GM23338 (cell line): ENCODE measurements at regions not wholly inside any gene's neighbourhood (a gene's known extent, or its start where the extent isn't known, plus 50 kb on each side); places are given as distances from the start of the nearest gene placed in this dataset.
A peak's percentile ranks its signal among the peaks of the same experiment; 100 is the strongest.

ENCODE experiments used
- ATAC-seq: fragments of 200-7000 bp; cut with Tn5 transposase; 3 replicates; pipeline ENCODE4 v1.9.1; 2020
- DNase-seq: peaks from one replicate; pipeline ENCODE4 v3.0.0-alpha.2; 2015; ENCODE audit warnings: low spot score
- H2AFZ ChIP-seq: fragments of 200-600 bp; sonication (generic); 2 replicates; pipeline ENCODE4 v1.8.0; 2016; ENCODE audit warnings: antibody characterized with exemption, mild to moderate bottlenecking, moderate library complexity
- H3F3A ChIP-seq: fragments of 200-600 bp; sonication (generic); replicated peaks from 2 replicates; pipeline ENCODE4 v1.8.0; 2017; ENCODE audit warnings: antibody characterized with exemption, mixed run types, low read depth
- H3K27ac ChIP-seq: fragments of 200-600 bp; sonication (generic); 2 replicates; pipeline ENCODE4 v1.6.1; 2016; ENCODE audit warnings: low read depth
- H3K27me3 ChIP-seq: fragments of 200-600 bp; sonication (generic); 2 replicates; pipeline ENCODE4 v1.8.0; 2016; ENCODE audit warnings: mild to moderate bottlenecking, mixed run types, moderate library complexity; ENCODE audit not compliant: insufficient read depth
- H3K36me3 ChIP-seq: fragments of 200-600 bp; sonication (generic); 2 replicates; pipeline ENCODE4 v1.8.0; 2016; ENCODE audit warnings: mild to moderate bottlenecking; ENCODE audit not compliant: insufficient read depth
- H3K4me1 ChIP-seq: fragments of 200-600 bp; sonication (generic); 2 replicates; pipeline ENCODE4 v1.8.0; 2016; ENCODE audit warnings: mild to moderate bottlenecking, moderate library complexity; ENCODE audit not compliant: insufficient read depth
- H3K4me2 ChIP-seq: fragments of 200-600 bp; sonication (generic); 2 replicates; pipeline ENCODE4 v1.7.1; 2017; ENCODE audit warnings: mixed run types
- H3K4me3 ChIP-seq: fragments of 200-600 bp; sonication (generic); 2 replicates; pipeline ENCODE4 v1.6.1; 2016; ENCODE audit warnings: mixed run types
- H3K79me2 ChIP-seq: fragments of 200-600 bp; sonication (generic); replicated peaks from 2 replicates; pipeline ENCODE4 v1.8.0; 2017; ENCODE audit warnings: mild to moderate bottlenecking; ENCODE audit not compliant: insufficient read depth
- H3K9me2 ChIP-seq: fragments of 200-600 bp; sonication (generic); 2 replicates; pipeline ENCODE4 v1.8.0; 2017; ENCODE audit not compliant: insufficient read depth
- H4K20me1 ChIP-seq: fragments of 200-600 bp; sonication (generic); replicated peaks from 2 replicates; pipeline ENCODE4 v1.8.0; 2017; ENCODE audit warnings: mild to moderate bottlenecking; ENCODE audit not compliant: insufficient read depth
- H3K27ac Mint-ChIP-seq: 2 replicates; pipeline ENCODE4 v1.8.0; 2020; ENCODE audit warnings: inconsistent platforms, mild to moderate bottlenecking, moderate library complexity, mixed read lengths
- H3K27me3 Mint-ChIP-seq: 3 replicates; pipeline ENCODE4 v1.8.0; 2022; ENCODE audit warnings: low read depth, mild to moderate bottlenecking, moderate library complexity, mixed read lengths, inconsistent platforms; ENCODE audit not compliant: insufficient read depth, poor library complexity
- H3K36me3 Mint-ChIP-seq: 3 replicates; pipeline ENCODE4 v1.8.0; 2021; ENCODE audit warnings: low read depth, mild to moderate bottlenecking, inconsistent platforms, moderate library complexity, mixed read lengths
- H3K4me1 Mint-ChIP-seq: 3 replicates; pipeline ENCODE4 v1.8.0; 2020; ENCODE audit warnings: mild to moderate bottlenecking, inconsistent platforms, mixed read lengths
- H3K4me3 Mint-ChIP-seq: 3 replicates; pipeline ENCODE4 v1.8.0; 2021; ENCODE audit warnings: moderate library complexity, mild to moderate bottlenecking, inconsistent platforms, mixed read lengths
- H3K9me3 Mint-ChIP-seq: 3 replicates; pipeline ENCODE4 v1.8.0; 2020; ENCODE audit warnings: moderate library complexity, mild to moderate bottlenecking, inconsistent platforms, mixed read lengths
- CREB1 ChIP-seq: fragments of 250-450 bp; sonication (Bioruptor Pico); IDR thresholded peaks from 2 replicates; pipeline ENCODE4 v1.5.0; 2020; ENCODE audit warnings: low read depth, mild to moderate bottlenecking, moderate library complexity
- CTCF ChIP-seq, 2 experiments: fragments of 200-600 bp in 1 of 2; sonication (generic) in 1 of 2; conservative IDR thresholded peaks; 2 replicates each; pipeline versions ENCODE4 v1.5.1 to v1.6.1; 2016 to 2017; ENCODE audit warnings: antibody characterized with exemption in 2 of 2, low read depth in 2 of 2, mild to moderate bottlenecking in 2 of 2, moderate library complexity in 1 of 2
- ETS1 ChIP-seq: IDR thresholded peaks from 2 replicates; pipeline ENCODE4 v1.6.1; 2016; ENCODE audit warnings: antibody characterized with exemption
- EZH2 ChIP-seq: fragments of 200-600 bp; sonication (generic); IDR thresholded peaks from one replicate; pipeline ENCODE4 v1.8.0; 2017; ENCODE audit warnings: antibody characterized with exemption, mild to moderate bottlenecking, low read depth; ENCODE audit not compliant: unreplicated experiment
- EZH2phosphoT487 ChIP-seq: fragments of 200-600 bp; sonication (generic); IDR thresholded peaks from one replicate; pipeline ENCODE4 v1.8.1; 2018; ENCODE audit warnings: antibody characterized with exemption; ENCODE audit not compliant: unreplicated experiment
- JUNB ChIP-seq: IDR thresholded peaks from one replicate; pipeline ENCODE4 v1.6.1; 2016; ENCODE audit warnings: antibody characterized with exemption; ENCODE audit not compliant: unreplicated experiment
- NANOG ChIP-seq: IDR thresholded peaks from 2 replicates; pipeline ENCODE4 v1.6.1; 2016; ENCODE audit warnings: antibody characterized with exemption, borderline replicate concordance
- POLR2AphosphoS5 ChIP-seq: IDR thresholded peaks from 2 replicates; pipeline ENCODE4 v1.6.1; 2016; ENCODE audit warnings: antibody characterized with exemption, low read depth
- REST ChIP-seq: IDR thresholded peaks from one replicate; pipeline ENCODE4 v1.6.1; 2018; ENCODE audit warnings: antibody characterized with exemption; ENCODE audit not compliant: unreplicated experiment
- STAT1 ChIP-seq: IDR thresholded peaks from one replicate; pipeline ENCODE4 v1.6.1; 2016; ENCODE audit warnings: antibody characterized with exemption; ENCODE audit not compliant: unreplicated experiment
- ZNF114 ChIP-seq: fragments of 250-450 bp; sonication (Bioruptor Pico); IDR thresholded peaks from 2 replicates; pipeline ENCODE4 v1.5.0; 2020; ENCODE audit warnings: mild to moderate bottlenecking, moderate library complexity
- ZNF331 ChIP-seq: fragments of 250-450 bp; sonication (Bioruptor Pico); IDR thresholded peaks from 2 replicates; pipeline ENCODE4 v1.5.0; 2020; ENCODE audit warnings: low read depth, mild to moderate bottlenecking, moderate library complexity
- TF ChIP-seq, protein P1 (sequence below): fragments of 250-450 bp; sonication (Bioruptor Pico); IDR thresholded peaks from 2 replicates; pipeline ENCODE4 v1.5.0; 2020; ENCODE audit warnings: mild to moderate bottlenecking, moderate library complexity

GRCh38 chr4:117623326-117623725, 411.0 kb upstream of the NDST3 start:
- no peaks in the 10 kb centered on the region; the same call in 2 of the 3 replicates for H3K9me3 Mint-ChIP-seq
- no peak overlapping the region for H3K27ac ChIP-seq
- TF ChIP-seq EZH2phosphoT487 (no peak), ZNF331 (CRISPR knock-in tag) (no peak), CREB1 (CRISPR knock-in tag) (no peak), REST (no peak), NANOG (no peak), POLR2AphosphoS5 (no peak), EZH2 (no peak), JUNB (no peak), CTCF (conservative IDR thresholded peaks at IDR 0.05; ENCODE audit: low read depth in 2 of 2) (no peak), ETS1 (no peak), STAT1 (no peak), ZNF114 (CRISPR knock-in tag) (no peak)
- TF ChIP-seq, protein P1, sequence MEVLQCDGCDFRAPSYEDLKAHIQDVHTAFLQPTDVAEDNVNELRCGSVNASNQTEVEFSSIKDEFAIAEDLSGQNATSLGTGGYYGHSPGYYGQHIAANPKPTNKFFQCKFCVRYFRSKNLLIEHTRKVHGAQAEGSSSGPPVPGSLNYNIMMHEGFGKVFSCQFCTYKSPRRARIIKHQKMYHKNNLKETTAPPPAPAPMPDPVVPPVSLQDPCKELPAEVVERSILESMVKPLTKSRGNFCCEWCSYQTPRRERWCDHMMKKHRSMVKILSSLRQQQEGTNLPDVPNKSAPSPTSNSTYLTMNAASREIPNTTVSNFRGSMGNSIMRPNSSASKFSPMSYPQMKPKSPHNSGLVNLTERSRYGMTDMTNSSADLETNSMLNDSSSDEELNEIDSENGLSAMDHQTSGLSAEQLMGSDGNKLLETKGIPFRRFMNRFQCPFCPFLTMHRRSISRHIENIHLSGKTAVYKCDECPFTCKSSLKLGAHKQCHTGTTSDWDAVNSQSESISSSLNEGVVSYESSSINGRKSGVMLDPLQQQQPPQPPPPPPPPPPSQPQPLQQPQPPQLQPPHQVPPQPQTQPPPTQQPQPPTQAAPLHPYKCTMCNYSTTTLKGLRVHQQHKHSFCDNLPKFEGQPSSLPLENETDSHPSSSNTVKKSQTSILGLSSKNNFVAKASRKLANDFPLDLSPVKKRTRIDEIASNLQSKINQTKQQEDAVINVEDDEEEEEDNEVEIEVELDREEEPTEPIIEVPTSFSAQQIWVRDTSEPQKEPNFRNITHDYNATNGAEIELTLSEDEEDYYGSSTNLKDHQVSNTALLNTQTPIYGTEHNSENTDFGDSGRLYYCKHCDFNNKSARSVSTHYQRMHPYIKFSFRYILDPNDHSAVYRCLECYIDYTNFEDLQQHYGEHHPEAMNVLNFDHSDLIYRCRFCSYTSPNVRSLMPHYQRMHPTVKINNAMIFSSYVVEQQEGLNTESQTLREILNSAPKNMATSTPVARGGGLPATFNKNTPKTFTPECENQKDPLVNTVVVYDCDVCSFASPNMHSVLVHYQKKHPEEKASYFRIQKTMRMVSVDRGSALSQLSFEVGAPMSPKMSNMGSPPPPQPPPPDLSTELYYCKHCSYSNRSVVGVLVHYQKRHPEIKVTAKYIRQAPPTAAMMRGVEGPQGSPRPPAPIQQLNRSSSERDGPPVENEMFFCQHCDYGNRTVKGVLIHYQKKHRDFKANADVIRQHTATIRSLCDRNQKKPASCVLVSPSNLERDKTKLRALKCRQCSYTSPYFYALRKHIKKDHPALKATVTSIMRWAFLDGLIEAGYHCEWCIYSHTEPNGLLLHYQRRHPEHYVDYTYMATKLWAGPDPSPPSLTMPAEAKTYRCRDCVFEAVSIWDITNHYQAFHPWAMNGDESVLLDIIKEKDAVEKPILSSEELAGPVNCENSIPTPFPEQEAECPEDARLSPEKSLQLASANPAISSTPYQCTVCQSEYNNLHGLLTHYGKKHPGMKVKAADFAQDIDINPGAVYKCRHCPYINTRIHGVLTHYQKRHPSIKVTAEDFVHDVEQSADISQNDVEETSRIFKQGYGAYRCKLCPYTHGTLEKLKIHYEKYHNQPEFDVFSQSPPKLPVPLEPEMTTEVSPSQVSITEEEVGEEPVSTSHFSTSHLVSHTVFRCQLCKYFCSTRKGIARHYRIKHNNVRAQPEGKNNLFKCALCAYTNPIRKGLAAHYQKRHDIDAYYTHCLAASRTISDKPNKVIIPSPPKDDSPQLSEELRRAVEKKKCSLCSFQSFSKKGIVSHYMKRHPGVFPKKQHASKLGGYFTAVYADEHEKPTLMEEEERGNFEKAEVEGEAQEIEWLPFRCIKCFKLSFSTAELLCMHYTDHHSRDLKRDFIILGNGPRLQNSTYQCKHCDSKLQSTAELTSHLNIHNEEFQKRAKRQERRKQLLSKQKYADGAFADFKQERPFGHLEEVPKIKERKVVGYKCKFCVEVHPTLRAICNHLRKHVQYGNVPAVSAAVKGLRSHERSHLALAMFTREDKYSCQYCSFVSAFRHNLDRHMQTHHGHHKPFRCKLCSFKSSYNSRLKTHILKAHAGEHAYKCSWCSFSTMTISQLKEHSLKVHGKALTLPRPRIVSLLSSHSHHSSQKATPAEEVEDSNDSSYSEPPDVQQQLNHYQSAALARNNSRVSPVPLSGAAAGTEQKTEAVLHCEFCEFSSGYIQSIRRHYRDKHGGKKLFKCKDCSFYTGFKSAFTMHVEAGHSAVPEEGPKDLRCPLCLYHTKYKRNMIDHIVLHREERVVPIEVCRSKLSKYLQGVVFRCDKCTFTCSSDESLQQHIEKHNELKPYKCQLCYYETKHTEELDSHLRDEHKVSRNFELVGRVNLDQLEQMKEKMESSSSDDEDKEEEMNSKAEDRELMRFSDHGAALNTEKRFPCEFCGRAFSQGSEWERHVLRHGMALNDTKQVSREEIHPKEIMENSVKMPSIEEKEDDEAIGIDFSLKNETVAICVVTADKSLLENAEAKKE = no peak

More at GRCh38 chr4:117623326-117623725, 411.0 kb upstream of the NDST3 start:
- H3K4me2 ChIP-seq = no peak overlapping the region
- H2AFZ ChIP-seq = peak overlapping the region; percentile 2; the same call in 1 of the 2 replicates
- peaks cover 4% of the 10 kb centered on the region; the same call in 1 of the 2 replicates for H3K9me2 ChIP-seq
- H3K27me3 ChIP-seq = no peaks in the 10 kb centered on the region
- H3K4me1 ChIP-seq = no peaks in the 10 kb centered on the region
- no peaks in the 10 kb centered on the region for H3K27me3 Mint-ChIP-seq
- no peak overlapping the region for H3K4me3 ChIP-seq
- peaks cover 5% of the 10 kb centered on the region; the same call in 2 of the 3 replicates for H3K4me1 Mint-ChIP-seq
- no peaks in the 10 kb centered on the region for H3K36me3 Mint-ChIP-seq
- H4K20me1 ChIP-seq = no peaks in the 10 kb centered on the region
- H3K79me2 ChIP-seq = no peaks in the 10 kb centered on the region
- no peak overlapping the region for H3K4me3 Mint-ChIP-seq
- no peak for DNase-seq
- H3F3A ChIP-seq = no peaks in the 10 kb centered on the region
- H3K27ac Mint-ChIP-seq = no peak overlapping the region; the same call in 1 of the 2 replicates
- no peak for ATAC-seq
- H3K36me3 ChIP-seq = no peaks in the 10 kb centered on the region
